T1000 (cell line): ENCODE measurements at regions not wholly inside any gene's neighbourhood (a gene's known extent, or its start where the extent isn't known, plus 50 kb on each side); places are given as distances from the start of the nearest gene placed in this dataset.

Source experiments
- DNase-seq: peaks from one replicate; lab custom pipeline; 2025; ENCODE audit warnings: mixed read lengths; lab: John Stamatoyannopoulos, UW

GRCh38 chr6:122069932-122070331 is 329.5 kb upstream of the HSF2 start:
- DNase-seq, result no peak

DNA sequence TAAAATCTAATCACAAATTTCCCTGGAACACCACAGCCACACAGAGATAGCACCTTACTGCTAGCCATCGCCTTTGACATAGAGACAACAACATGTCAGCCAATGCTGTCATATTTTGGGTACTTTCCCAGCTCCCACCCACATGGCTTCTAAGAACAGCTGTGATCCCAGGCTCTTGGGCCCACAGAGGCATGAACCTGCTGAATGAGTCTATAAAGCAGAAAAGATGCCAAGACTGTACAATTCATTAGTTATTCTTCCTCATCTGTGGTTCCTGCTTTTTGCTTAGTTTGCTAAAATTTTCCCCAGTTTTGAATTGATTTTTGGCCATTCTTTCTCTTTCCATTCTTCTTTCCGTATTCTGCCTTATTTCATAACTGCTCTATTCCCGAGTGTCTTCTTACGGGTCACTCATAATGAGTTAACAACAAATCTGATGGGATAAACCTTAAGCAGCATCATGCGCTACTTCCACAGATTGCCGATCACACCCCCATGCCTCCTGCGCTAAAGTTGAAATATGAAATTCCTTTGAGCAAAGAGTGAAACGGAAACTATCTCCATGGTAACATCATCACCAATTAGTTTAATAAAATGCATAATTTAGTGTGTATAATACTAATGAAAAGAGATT is 327.3 kb upstream of the HSF2 start:
- DNase-seq, result no peak

- no peak for DNase-seq
Measured at GRCh38 chr6:122075084-122075838, 324.2 kb upstream of the HSF2 start.

DNA sequence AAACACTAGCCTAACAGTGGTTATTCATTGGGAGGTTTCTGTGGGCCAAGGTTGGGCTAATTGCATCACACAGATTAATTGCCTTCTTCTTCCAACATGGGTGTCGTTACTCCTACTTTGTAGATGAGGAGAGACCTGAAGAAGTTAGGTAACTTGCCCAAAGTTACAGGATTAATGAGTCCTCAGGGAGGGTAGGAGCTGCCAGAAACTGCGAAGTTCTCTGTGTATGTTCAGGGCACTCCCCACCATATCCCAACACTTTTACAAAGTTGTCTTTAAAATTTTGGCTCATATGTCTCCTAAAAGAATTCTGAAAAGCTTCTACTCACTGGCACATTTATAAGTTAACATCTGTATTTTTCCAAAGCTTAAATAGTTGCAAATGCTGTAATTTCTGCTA is 323.5 kb upstream of the HSF2 start:
- no peak for DNase-seq

- DNase-seq, result no peak
Measured at GRCh38 chr6:122077603-122078002, 321.8 kb upstream of the HSF2 start.

- DNase-seq, result no peak
Measured at GRCh38 chr6:122078481-122078880, 321.0 kb upstream of the HSF2 start.

- no peak for DNase-seq
Measured at GRCh38 chr6:122079916-122080315, 319.5 kb upstream of the HSF2 start.

GRCh38 chr6:122081921-122082320 is 317.5 kb upstream of the HSF2 start:
- DNase-seq, result no peak

DNA sequence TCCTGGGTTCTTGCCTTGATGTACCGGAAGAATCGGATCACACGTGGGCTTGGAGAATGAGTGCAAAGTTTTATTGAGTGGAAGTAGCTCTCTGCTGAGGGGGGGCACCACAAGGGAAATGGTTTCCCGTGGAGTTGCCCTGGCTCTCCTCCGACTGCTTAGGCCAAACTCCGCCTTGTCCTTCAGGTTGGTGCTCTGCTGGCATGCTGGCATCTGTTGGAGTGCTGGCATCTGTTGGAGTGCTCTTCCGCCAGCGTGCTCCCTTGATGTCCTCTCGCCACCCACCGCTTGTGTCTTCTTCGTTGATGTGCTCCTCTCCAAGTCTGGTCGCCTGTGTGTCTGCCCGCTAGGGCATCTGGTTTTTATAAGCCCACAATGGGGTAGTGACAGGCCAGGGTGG is 317.1 kb upstream of the HSF2 start:
- DNase-seq, result no peak

GRCh38 chr6:122092366-122092765 is 307.1 kb upstream of the HSF2 start:
- DNase-seq, result no peak

GRCh38 chr6:122098201-122098678 is 301.2 kb upstream of the HSF2 start:
- no peak for DNase-seq

DNA sequence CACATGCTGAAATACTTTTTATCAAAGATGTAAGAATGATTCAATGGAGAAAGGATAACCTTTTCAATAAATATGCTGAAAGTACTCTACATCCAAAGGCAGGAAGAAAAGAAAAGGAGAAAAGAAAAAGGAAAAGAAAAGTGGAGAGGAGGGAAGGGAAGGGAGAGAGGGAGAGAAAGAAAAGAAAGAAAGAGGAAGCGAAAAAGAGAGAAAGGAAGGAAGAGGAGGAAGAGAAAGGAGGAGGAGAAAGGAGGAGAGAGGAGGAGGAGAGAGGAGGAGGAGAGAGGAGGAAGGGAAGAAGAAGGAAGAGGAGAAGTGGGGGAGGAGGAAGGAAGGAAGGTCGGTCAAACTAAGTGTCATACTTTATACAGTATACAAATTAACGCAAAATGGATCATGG is 297.4 kb upstream of the HSF2 start:
- no peak for DNase-seq

- no peak for DNase-seq
Measured at GRCh38 chr6:122107256-122107852, 292.1 kb upstream of the HSF2 start.

- DNase-seq, result no peak
Measured at GRCh38 chr6:122109075-122109474, 290.4 kb upstream of the HSF2 start.

DNA sequence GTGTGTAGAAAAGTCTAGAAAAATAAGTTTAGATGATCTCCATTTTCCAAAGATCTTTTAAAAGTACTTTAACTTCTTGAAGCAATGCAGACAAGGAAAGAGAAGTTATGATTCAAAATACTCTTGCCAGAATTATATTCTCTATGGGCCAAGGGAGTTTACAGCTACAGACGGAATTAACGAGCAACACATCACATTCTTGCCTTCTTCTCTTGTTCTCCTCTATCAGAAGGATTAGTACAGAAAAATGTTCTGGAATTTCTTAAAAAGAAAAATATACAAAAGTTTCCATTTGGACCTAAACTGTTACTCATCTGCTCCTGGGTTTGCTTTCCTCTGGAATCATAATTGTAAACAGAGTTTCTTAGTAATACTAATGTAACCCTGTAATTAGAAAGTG is 284.7 kb upstream of the HSF2 start:
- DNase-seq, result no peak

DNA sequence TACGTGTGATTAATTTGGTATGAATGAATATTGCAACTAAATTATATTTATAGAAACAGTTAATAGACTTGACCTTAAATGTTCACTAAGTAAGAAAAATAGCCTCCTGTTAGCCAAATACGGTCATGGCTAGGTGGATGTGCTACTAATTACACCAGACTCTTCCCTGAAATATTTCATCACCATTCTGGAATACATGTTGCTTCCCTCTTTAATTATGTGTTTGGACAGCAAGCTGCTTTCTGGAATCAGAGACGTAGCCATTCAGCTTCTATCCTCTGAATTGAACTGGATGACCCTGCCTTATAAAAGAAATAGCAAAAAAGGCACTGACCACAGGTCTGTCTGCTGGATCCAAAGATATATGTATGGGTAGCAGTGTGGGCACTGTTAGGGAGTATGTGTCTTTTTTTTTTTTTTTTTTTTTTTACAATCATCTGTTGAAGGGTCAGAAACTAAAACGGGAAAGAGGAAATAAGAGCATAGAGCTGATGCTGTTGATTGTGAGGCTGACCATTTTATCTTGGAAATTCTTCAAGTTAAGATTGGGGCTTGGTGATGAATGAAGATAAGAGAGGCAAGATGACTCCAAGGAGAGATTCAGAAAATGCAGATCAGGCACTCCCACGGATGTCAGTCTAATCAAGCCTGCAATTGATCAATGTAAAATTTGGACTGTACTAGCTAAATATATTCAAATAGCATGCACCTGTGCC is 283.2 kb upstream of the HSF2 start:
- DNase-seq, result no peak

DNA sequence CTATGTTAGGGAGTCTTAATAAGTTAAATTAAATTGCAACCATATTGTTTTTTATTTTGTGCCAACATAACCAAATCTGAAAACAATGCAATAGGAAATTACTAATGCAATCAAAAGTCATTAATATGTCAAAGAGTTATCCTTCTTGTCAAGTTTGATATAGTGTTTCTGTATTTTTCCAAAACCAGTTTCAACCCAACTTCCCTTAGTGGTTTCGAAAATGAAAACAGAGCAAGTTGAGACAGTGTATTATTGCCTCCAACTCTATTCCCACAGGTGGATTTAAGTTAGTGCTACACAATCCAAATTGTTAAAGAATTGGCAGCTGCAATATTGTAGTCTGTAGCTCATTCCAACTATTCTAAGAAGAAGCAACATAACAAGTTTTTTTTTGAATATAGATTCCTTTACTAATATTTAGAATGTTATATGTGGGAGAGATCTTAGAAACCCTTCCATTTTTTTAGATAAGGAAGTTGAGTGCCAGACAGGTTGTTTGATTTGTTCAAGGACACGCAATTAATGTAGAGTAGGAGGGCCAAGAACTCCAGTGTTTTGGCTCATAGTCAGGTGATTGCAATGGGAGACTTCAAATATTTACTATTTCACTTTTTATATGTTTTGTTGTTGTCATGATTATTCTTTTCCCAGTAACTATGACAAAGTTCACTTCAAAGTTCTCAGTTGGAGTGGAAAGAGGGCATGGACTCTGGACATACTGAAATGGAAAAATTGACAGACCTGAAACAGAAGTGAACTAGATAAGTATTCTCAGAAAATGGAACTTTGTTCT is 282.4 kb upstream of the HSF2 start:
- no peak for DNase-seq

GRCh38 chr6:122118945-122119506 is 280.4 kb upstream of the HSF2 start:
- DNase-seq, result no peak

- no peak for DNase-seq
Measured at GRCh38 chr6:122122202-122122601, 277.2 kb upstream of the HSF2 start.

GRCh38 chr6:122122686-122123085 is 276.8 kb upstream of the HSF2 start:
- DNase-seq, result no peak

GRCh38 chr6:122124908-122125307 is 274.5 kb upstream of the HSF2 start:
- no peak for DNase-seq
